ENCODE measurements at regions not wholly inside any gene's neighbourhood (a gene's known extent, or its start where the extent isn't known, plus 50 kb on each side); places are given as distances from the start of the nearest gene placed in this dataset.

GRCh38 chr14:84554136-84554535 is 975.8 kb upstream of the FLRT2 start:
- H3K9me2 ChIP-seq (ENCODE audit: low read depth, low read length), result no peaks in the 10 kb centered on the region
- H3K9ac ChIP-seq (ENCODE audit: low read length), result no peak overlapping the region
- TF ChIP-seq CTCF (IDR thresholded peaks at IDR 0.05; ENCODE audit: low read length) (no peak), EZH2 (IDR thresholded peaks at IDR 0.05; ENCODE audit: borderline replicate concordance, low read length) (no peak)
- H3K79me2 ChIP-seq (ENCODE audit: insufficient read depth, low read length), result no peaks in the 10 kb centered on the region
- H3K36me3 ChIP-seq (ENCODE audit: insufficient read depth, low read length), result no peaks in the 10 kb centered on the region
- H4K20me1 ChIP-seq (ENCODE audit: insufficient read depth, low read length), result no peaks in the 10 kb centered on the region
- H3K27me3 ChIP-seq (ENCODE audit: insufficient read depth, low read length), result no peaks in the 10 kb centered on the region
- H3K27ac ChIP-seq (ENCODE audit: low read depth, low read length, poor library complexity, severe bottlenecking), result no peak overlapping the region
- no peak overlapping the region for H3K4me3 ChIP-seq (ENCODE audit: low read depth, low read length, poor library complexity, severe bottlenecking)
- H2AFZ ChIP-seq (ENCODE audit: low read length), result no peak overlapping the region
- H3K4me1 ChIP-seq (ENCODE audit: insufficient read depth, low read length, severe bottlenecking), result no peaks in the 10 kb centered on the region
- no peak overlapping the region for H3K4me2 ChIP-seq (ENCODE audit: low read length)
- no peaks in the 10 kb centered on the region for H3K9me3 ChIP-seq (ENCODE audit: low read length)
- no peaks in the 10 kb centered on the region for H3F3A ChIP-seq (ENCODE audit: insufficient read depth, low read length)

- Histone ChIP-seq H3K9me3 (ENCODE audit: low read length) (no peaks in the 10 kb centered on the region), H3K27ac (ENCODE audit: low read depth, low read length, poor library complexity, severe bottlenecking) (no peak overlapping the region), H3F3A (ENCODE audit: insufficient read depth, low read length) (no peaks in the 10 kb centered on the region), H3K27me3 (ENCODE audit: insufficient read depth, low read length) (no peaks in the 10 kb centered on the region), H3K4me3 (ENCODE audit: low read depth, low read length, poor library complexity, severe bottlenecking) (no peak overlapping the region), H3K4me2 (ENCODE audit: low read length) (no peak overlapping the region), H3K9me2 (ENCODE audit: low read depth, low read length) (no peaks in the 10 kb centered on the region), H2AFZ (ENCODE audit: low read length) (no peak overlapping the region), H4K20me1 (ENCODE audit: insufficient read depth, low read length) (no peaks in the 10 kb centered on the region), H3K79me2 (ENCODE audit: insufficient read depth, low read length) (no peaks in the 10 kb centered on the region), H3K36me3 (ENCODE audit: insufficient read depth, low read length) (no peaks in the 10 kb centered on the region), H3K4me1 (ENCODE audit: insufficient read depth, low read length, severe bottlenecking) (no peaks in the 10 kb centered on the region), H3K9ac (ENCODE audit: low read length) (no peak overlapping the region)
- TF ChIP-seq CTCF (IDR thresholded peaks at IDR 0.05; ENCODE audit: low read length) (no peak), EZH2 (IDR thresholded peaks at IDR 0.05; ENCODE audit: borderline replicate concordance, low read length) (no peak)
Observed at GRCh38 chr14:84555493-84555892, 974.5 kb upstream of the FLRT2 start.

GRCh38 chr14:84566109-84566508 is 963.8 kb upstream of the FLRT2 start:
- Histone ChIP-seq H3K9me2 (ENCODE audit: low read depth, low read length) (no peaks in the 10 kb centered on the region), H3K4me3 (ENCODE audit: low read depth, low read length, poor library complexity, severe bottlenecking) (no peak overlapping the region), H3K27ac (ENCODE audit: low read depth, low read length, poor library complexity, severe bottlenecking) (no peak overlapping the region), H3F3A (ENCODE audit: insufficient read depth, low read length) (no peaks in the 10 kb centered on the region), H2AFZ (ENCODE audit: low read length) (no peak overlapping the region), H3K27me3 (ENCODE audit: insufficient read depth, low read length) (no peaks in the 10 kb centered on the region), H3K79me2 (ENCODE audit: insufficient read depth, low read length) (no peaks in the 10 kb centered on the region), H3K9ac (ENCODE audit: low read length) (no peak overlapping the region), H3K9me3 (ENCODE audit: low read length) (no peaks in the 10 kb centered on the region), H3K4me2 (ENCODE audit: low read length) (no peak overlapping the region), H4K20me1 (ENCODE audit: insufficient read depth, low read length) (no peaks in the 10 kb centered on the region), H3K36me3 (ENCODE audit: insufficient read depth, low read length) (no peaks in the 10 kb centered on the region), H3K4me1 (ENCODE audit: insufficient read depth, low read length, severe bottlenecking) (no peaks in the 10 kb centered on the region)
- no peak for TF ChIP-seq EZH2 (IDR thresholded peaks at IDR 0.05; ENCODE audit: borderline replicate concordance, low read length)
- TF ChIP-seq CTCF (IDR thresholded peaks at IDR 0.05; ENCODE audit: low read length), result no peak
